SH-SY5Y (cell line): ENCODE measurements at regions not wholly inside any gene's neighbourhood (a gene's known extent, or its start where the extent isn't known, plus 50 kb on each side); places are given as distances from the start of the nearest gene placed in this dataset.

ENCODE experiments used
- GATA2 ChIP-seq: IDR thresholded peaks from 2 replicates; pipeline ENCODE4 v1.6.1; 2011; ENCODE audit warnings: mild to moderate bottlenecking, low read depth, low read length
- GATA3 ChIP-seq: IDR thresholded peaks from 2 replicates; pipeline ENCODE4 v1.6.1; 2011; ENCODE audit warnings: low read depth, mild to moderate bottlenecking, low read length, moderate library complexity

DNA sequence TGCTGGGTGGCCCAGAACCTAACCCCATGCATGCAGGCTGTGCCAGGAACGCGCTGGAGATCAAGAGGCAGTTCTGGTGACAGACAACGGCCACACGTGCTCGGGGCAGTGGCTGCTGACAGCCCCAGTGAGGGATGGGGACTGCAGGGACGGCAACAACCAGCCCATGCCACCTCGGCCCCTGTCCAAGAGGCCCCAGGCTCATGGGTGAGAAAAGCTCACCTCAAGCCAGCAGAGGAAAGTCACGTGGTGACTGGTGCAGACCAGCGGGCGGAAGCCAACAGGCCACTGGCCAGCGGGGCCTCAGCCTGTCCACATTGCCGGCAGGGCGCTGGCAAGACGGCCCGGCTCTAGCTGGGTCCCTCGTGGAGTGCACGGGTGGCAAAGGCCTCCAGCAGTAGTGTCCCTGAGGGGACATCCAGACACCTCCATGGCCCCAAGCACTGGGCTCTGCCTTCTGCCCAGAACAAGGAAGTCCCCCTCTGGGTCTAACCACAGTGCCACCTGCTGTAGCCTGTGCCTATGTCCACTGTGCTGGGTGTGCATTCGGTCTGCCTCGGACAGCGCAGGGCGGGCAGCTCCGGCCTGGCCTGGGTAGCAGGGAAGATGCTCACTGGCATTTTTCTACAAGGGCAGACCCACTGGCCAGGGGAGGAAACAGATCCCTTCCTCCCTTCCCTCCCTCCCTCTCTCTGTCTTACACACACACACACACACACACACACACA is 134.1 kb downstream of the NCOR2 start:
- no peak for TF ChIP-seq GATA3
- TF ChIP-seq GATA2: no peak
